Spinal cord (tissue), 9 donors: ENCODE measurements at regions not wholly inside any gene's neighbourhood (a gene's known extent, or its start where the extent isn't known, plus 50 kb on each side); places are given as distances from the start of the nearest gene placed in this dataset.

Experiments
- DNase-seq, 6 donors: peaks; one replicate each; pipeline versions ENCODE4 v3.0.0 to v3.0.0-alpha.2; 2013 to 2015; ENCODE audit warnings: low spot score in 6 of 6, low read depth in 4 of 6
- H3K27ac ChIP-seq: one replicate; pipeline ENCODE4 v1.5.1; 2013; ENCODE audit warnings: low read depth, low read length, control low read depth
- H3K27me3 ChIP-seq: one replicate; pipeline ENCODE4 v1.6.1; 2013; ENCODE audit warnings: low read length; ENCODE audit not compliant: control insufficient read depth, insufficient read depth
- H3K36me3 ChIP-seq: one replicate; pipeline ENCODE4 v1.6.1; 2013; ENCODE audit warnings: low read length; ENCODE audit not compliant: control insufficient read depth, insufficient read depth
- H3K4me1 ChIP-seq: one replicate; pipeline ENCODE4 v1.6.1; 2013; ENCODE audit warnings: low read length; ENCODE audit not compliant: control insufficient read depth, insufficient read depth
- H3K4me3 ChIP-seq: one replicate; pipeline ENCODE4 v1.5.1; 2013; ENCODE audit warnings: low read depth, low read length, control low read depth
- H3K9me3 ChIP-seq: one replicate; pipeline ENCODE4 v1.6.1; 2013; ENCODE audit warnings: low read length; ENCODE audit not compliant: control insufficient read depth, insufficient read depth
- WGBS: methylation state at CpG from one replicate; pipeline ENCODE4 v1.1.5; 2013; ENCODE audit warnings: missing lambda C conversion rate; ENCODE audit not compliant: insufficient coverage; 5-methylcytosine and 5-hydroxymethylcytosine counted together
- donor health status: healthy.

- no peaks in the 10 kb centered on the region for H3K36me3 ChIP-seq
- H3K27ac ChIP-seq: no peak overlapping the region
- WGBS: 86% methylated on average over 3 of the region's 5 CpGs
- no peaks in the 10 kb centered on the region for H3K4me1 ChIP-seq
- peaks cover 3% of the 10 kb centered on the region for H3K9me3 ChIP-seq
- DNase-seq: peak in 1 of 6 donors; percentile 8
- no peak overlapping the region for H3K4me3 ChIP-seq
- H3K27me3 ChIP-seq: no peaks in the 10 kb centered on the region
These were observed 767.7 kb upstream of the GCFC2 start for GRCh38 chr2:76478266-76479035.

- no peak for DNase-seq
- 100% methylated on average over 3 of the region's 4 CpGs for WGBS
- Histone ChIP-seq H3K27ac (no peak overlapping the region), H3K36me3 (no peaks in the 10 kb centered on the region), H3K4me3 (no peak overlapping the region), H3K4me1 (no peaks in the 10 kb centered on the region), H3K27me3 (no peaks in the 10 kb centered on the region), H3K9me3 (no peaks in the 10 kb centered on the region)
These were observed 762.2 kb upstream of the GCFC2 start for GRCh38 chr2:76472946-76473345.

GRCh38 chr2:76469066-76469465, 758.4 kb upstream of the GCFC2 start:
- no peaks in the 10 kb centered on the region for H3K4me1 ChIP-seq
- no CpG with 5 or more reads among the region's 4 CpGs for WGBS
- H3K9me3 ChIP-seq: no peaks in the 10 kb centered on the region
- no peaks in the 10 kb centered on the region for H3K27me3 ChIP-seq
- no peak overlapping the region for H3K27ac ChIP-seq
- H3K36me3 ChIP-seq: no peaks in the 10 kb centered on the region
- H3K4me3 ChIP-seq: no peak overlapping the region
- DNase-seq: no peak

GRCh38 chr2:76467326-76467725, 756.6 kb upstream of the GCFC2 start:
- Histone ChIP-seq H3K9me3 (no peaks in the 10 kb centered on the region), H3K27ac (no peak overlapping the region), H3K27me3 (no peaks in the 10 kb centered on the region), H3K4me3 (no peak overlapping the region), H3K4me1 (no peaks in the 10 kb centered on the region), H3K36me3 (no peaks in the 10 kb centered on the region)
- WGBS: no CpG with 5 or more reads among the region's 2 CpGs
- DNase-seq: no peak

- H3K27ac ChIP-seq: no peak overlapping the region
These were observed 753.6 kb upstream of the GCFC2 start for GRCh38 chr2:76464310-76464709.

GRCh38 chr2:76461431-76461830, 750.7 kb upstream of the GCFC2 start:
- Histone ChIP-seq H3K36me3 (no peaks in the 10 kb centered on the region), H3K4me1 (no peaks in the 10 kb centered on the region), H3K9me3 (no peaks in the 10 kb centered on the region), H3K27ac (no peak overlapping the region), H3K4me3 (no peak overlapping the region), H3K27me3 (no peaks in the 10 kb centered on the region)
- no peak for DNase-seq
- 100% methylated on average over 1 of the region's 4 CpGs for WGBS

More at GRCh38 chr2:76464310-76464709, 753.6 kb upstream of the GCFC2 start:
- H3K36me3 ChIP-seq: no peaks in the 10 kb centered on the region
- no peaks in the 10 kb centered on the region for H3K27me3 ChIP-seq
- H3K9me3 ChIP-seq: no peaks in the 10 kb centered on the region
- WGBS: 60% methylated on average over 1 of the region's 2 CpGs
- no peak for DNase-seq
- H3K4me1 ChIP-seq: no peaks in the 10 kb centered on the region
- H3K4me3 ChIP-seq: no peak overlapping the region

- H3K9me3 ChIP-seq: no peaks in the 10 kb centered on the region
- no peak for DNase-seq
- no peaks in the 10 kb centered on the region for H3K27me3 ChIP-seq
- no peaks in the 10 kb centered on the region for H3K4me1 ChIP-seq
- no peaks in the 10 kb centered on the region for H3K36me3 ChIP-seq
- WGBS: no CpG with 5 or more reads among the region's 2 CpGs
- no peak overlapping the region for H3K27ac ChIP-seq
- no peak overlapping the region for H3K4me3 ChIP-seq
These were observed 745.2 kb upstream of the GCFC2 start for GRCh38 chr2:76455910-76456309.

- no peak for DNase-seq
- no peaks in the 10 kb centered on the region for H3K9me3 ChIP-seq
- no peak overlapping the region for H3K4me3 ChIP-seq
- no peak overlapping the region for H3K27ac ChIP-seq
- H3K4me1 ChIP-seq: no peaks in the 10 kb centered on the region
- WGBS: 50% methylated on average over 1 of the region's 1 CpG
- H3K27me3 ChIP-seq: no peaks in the 10 kb centered on the region
- H3K36me3 ChIP-seq: no peaks in the 10 kb centered on the region
These were observed 739.3 kb upstream of the GCFC2 start for GRCh38 chr2:76450024-76450475.

GRCh38 chr2:76448956-76449355, 738.2 kb upstream of the GCFC2 start:
- H3K9me3 ChIP-seq: no peaks in the 10 kb centered on the region
- H3K36me3 ChIP-seq: no peaks in the 10 kb centered on the region
- H3K27me3 ChIP-seq: no peaks in the 10 kb centered on the region
- 80% methylated on average over 1 of the region's 1 CpG for WGBS
- DNase-seq: no peak
- no peak overlapping the region for H3K4me3 ChIP-seq
- H3K27ac ChIP-seq: no peak overlapping the region
- H3K4me1 ChIP-seq: no peaks in the 10 kb centered on the region

- no peak overlapping the region for H3K4me3 ChIP-seq
- no peaks in the 10 kb centered on the region for H3K36me3 ChIP-seq
- no peaks in the 10 kb centered on the region for H3K27me3 ChIP-seq
- 40% methylated on average over 1 of the region's 3 CpGs for WGBS
- H3K4me1 ChIP-seq: no peaks in the 10 kb centered on the region
- no peaks in the 10 kb centered on the region for H3K9me3 ChIP-seq
- no peak overlapping the region for H3K27ac ChIP-seq
- no peak for DNase-seq
These were observed 736.6 kb upstream of the GCFC2 start for GRCh38 chr2:76447294-76447693.
